Right cardiac atrium (tissue), 2 donors: ENCODE measurements at regions not wholly inside any gene's neighbourhood (a gene's known extent, or its start where the extent isn't known, plus 50 kb on each side); places are given as distances from the start of the nearest gene placed in this dataset.

ENCODE experiments used
- microRNA-seq, 2 donors: library from miRNA; unstranded; fragments of <30 nt; microRNA quantifications; one replicate each; pipeline ENCODE4 v1.2.0, GENCODE V29; 2020 to 2021
- donor health status: DM: no; HTN: yes; CAD: no.
- donor health status: DM: no; HTN: no; CAD: no.

Small RNA genes in the stretch of these regions (microRNA-seq; reads per million reads assigned to microRNA genes)
- gene MIR129-2 (0 to 2.7 reads per million in 2 donors), gene MIR670 (0 to 0.54 reads per million in 2 donors)
